Astrocyte (in vitro differentiated cells and primary cell): ENCODE measurements at regions not wholly inside any gene's neighbourhood (a gene's known extent, or its start where the extent isn't known, plus 50 kb on each side); places are given as distances from the start of the nearest gene placed in this dataset.

ENCODE experiments used
- DNase-seq: peaks from one replicate; pipeline ENCODE4 v3.0.0-alpha.2; 2010; ENCODE audit warnings: low read depth
- FAIRE-seq: peaks from 2 replicates; lab custom pipeline; 2011; peaks lifted over from hg19 to GRCh38; lab: Jason Lieb, UNC
- H2AFZ ChIP-seq: 2 replicates; pipeline ENCODE4 v1.6.0; 2012; ENCODE audit warnings: low read depth, low read length, inconsistent platforms
- H3K27ac ChIP-seq: 2 replicates; pipeline ENCODE4 v1.5.1; 2011; ENCODE audit warnings: low read depth, low read length, inconsistent platforms
- H3K27me3 ChIP-seq: 2 replicates; pipeline ENCODE4 v1.6.0; 2011; ENCODE audit warnings: low read length, inconsistent platforms; ENCODE audit not compliant: insufficient read depth
- H3K36me3 ChIP-seq: 2 replicates; pipeline ENCODE4 v1.5.1; 2011; ENCODE audit warnings: low read length, inconsistent platforms; ENCODE audit not compliant: insufficient read depth
- H3K4me1 ChIP-seq: 2 replicates; pipeline ENCODE4 v1.5.1; 2011; ENCODE audit warnings: low read length, inconsistent platforms; ENCODE audit not compliant: insufficient read depth
- H3K4me2 ChIP-seq: 2 replicates; pipeline ENCODE4 v1.6.0; 2012; ENCODE audit warnings: low read length, inconsistent platforms
- H3K4me3 ChIP-seq: 2 replicates; pipeline ENCODE4 v1.5.1; 2011; ENCODE audit warnings: low read depth, mild to moderate bottlenecking, low read length, inconsistent platforms; ENCODE audit not compliant: insufficient read depth
- H3K79me2 ChIP-seq: 2 replicates; pipeline ENCODE4 v1.6.0; 2012; ENCODE audit warnings: mild to moderate bottlenecking, low read length, inconsistent platforms; ENCODE audit not compliant: insufficient read depth
- H3K9ac ChIP-seq: 2 replicates; pipeline ENCODE4 v1.6.0; 2012; ENCODE audit warnings: mild to moderate bottlenecking, low read length, inconsistent platforms
- H3K9me3 ChIP-seq: 2 replicates; pipeline ENCODE4 v1.5.1; 2012; ENCODE audit warnings: low read depth, mild to moderate bottlenecking, low read length, inconsistent platforms; ENCODE audit not compliant: insufficient read depth
- H4K20me1 ChIP-seq: 2 replicates; pipeline ENCODE4 v1.6.0; 2012; ENCODE audit warnings: low read length, inconsistent platforms; ENCODE audit not compliant: insufficient read depth
- H3K27ac Mint-ChIP-seq: one replicate; pipeline ENCODE4 v1.8.0; 2021; ENCODE audit warnings: mild to moderate bottlenecking, mixed read lengths; ENCODE audit not compliant: unreplicated experiment
- H3K27me3 Mint-ChIP-seq: one replicate; pipeline ENCODE4 v1.8.0; 2021; ENCODE audit warnings: low read depth, mixed read lengths; ENCODE audit not compliant: unreplicated experiment
- H3K36me3 Mint-ChIP-seq: one replicate; pipeline ENCODE4 v1.8.0; 2021; ENCODE audit warnings: low read depth, mixed read lengths; ENCODE audit not compliant: unreplicated experiment
- H3K4me1 Mint-ChIP-seq: one replicate; pipeline ENCODE4 v1.8.0; 2021; ENCODE audit warnings: low read depth, mixed read lengths; ENCODE audit not compliant: unreplicated experiment
- H3K4me3 Mint-ChIP-seq: one replicate; pipeline ENCODE4 v1.8.0; 2021; ENCODE audit warnings: mild to moderate bottlenecking, moderate library complexity, mixed read lengths; ENCODE audit not compliant: unreplicated experiment
- H3K9me3 Mint-ChIP-seq: one replicate; pipeline ENCODE4 v1.8.0; 2021; ENCODE audit warnings: mild to moderate bottlenecking, mixed read lengths; ENCODE audit not compliant: unreplicated experiment
- EZH2 ChIP-seq: IDR thresholded peaks from 2 replicates; pipeline ENCODE4 v1.6.1; 2012; ENCODE audit warnings: mild to moderate bottlenecking, low read length, inconsistent platforms; ENCODE audit not compliant: insufficient read depth
- TF ChIP-seq, protein P1 (sequence below): IDR thresholded peaks from 2 replicates; pipeline ENCODE4 v1.5.1; 2011; ENCODE audit warnings: low read depth, mild to moderate bottlenecking, inconsistent platforms, low read length, moderate library complexity; ENCODE audit not compliant: insufficient read depth

- no peaks in the 10 kb centered on the region for H3K36me3 Mint-ChIP-seq
- no peak overlapping the region for H3K4me2 ChIP-seq
- DNase-seq (peak; percentile 21), FAIRE-seq (peak; percentile 34)
- H3K9me3 ChIP-seq, result no peaks in the 10 kb centered on the region
- H3K27ac ChIP-seq, result no peak overlapping the region
- no peaks in the 10 kb centered on the region for H3K79me2 ChIP-seq
- H2AFZ ChIP-seq, result no peak overlapping the region
- H3K36me3 ChIP-seq, result no peaks in the 10 kb centered on the region
- peaks cover 13% of the 10 kb centered on the region for H3K4me1 Mint-ChIP-seq
- H3K4me3 ChIP-seq, result no peak overlapping the region
- H3K9me3 Mint-ChIP-seq, result peaks cover 5% of the 10 kb centered on the region
- no peaks in the 10 kb centered on the region for H4K20me1 ChIP-seq
- H3K4me1 ChIP-seq, result no peaks in the 10 kb centered on the region
- TF ChIP-seq, protein P1, sequence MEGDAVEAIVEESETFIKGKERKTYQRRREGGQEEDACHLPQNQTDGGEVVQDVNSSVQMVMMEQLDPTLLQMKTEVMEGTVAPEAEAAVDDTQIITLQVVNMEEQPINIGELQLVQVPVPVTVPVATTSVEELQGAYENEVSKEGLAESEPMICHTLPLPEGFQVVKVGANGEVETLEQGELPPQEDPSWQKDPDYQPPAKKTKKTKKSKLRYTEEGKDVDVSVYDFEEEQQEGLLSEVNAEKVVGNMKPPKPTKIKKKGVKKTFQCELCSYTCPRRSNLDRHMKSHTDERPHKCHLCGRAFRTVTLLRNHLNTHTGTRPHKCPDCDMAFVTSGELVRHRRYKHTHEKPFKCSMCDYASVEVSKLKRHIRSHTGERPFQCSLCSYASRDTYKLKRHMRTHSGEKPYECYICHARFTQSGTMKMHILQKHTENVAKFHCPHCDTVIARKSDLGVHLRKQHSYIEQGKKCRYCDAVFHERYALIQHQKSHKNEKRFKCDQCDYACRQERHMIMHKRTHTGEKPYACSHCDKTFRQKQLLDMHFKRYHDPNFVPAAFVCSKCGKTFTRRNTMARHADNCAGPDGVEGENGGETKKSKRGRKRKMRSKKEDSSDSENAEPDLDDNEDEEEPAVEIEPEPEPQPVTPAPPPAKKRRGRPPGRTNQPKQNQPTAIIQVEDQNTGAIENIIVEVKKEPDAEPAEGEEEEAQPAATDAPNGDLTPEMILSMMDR, result no peak
- no peak for TF ChIP-seq EZH2
- peak overlapping the region; percentile 75 for H3K27ac Mint-ChIP-seq
- H3K27me3 ChIP-seq, result no peaks in the 10 kb centered on the region
- no peak overlapping the region for H3K4me3 Mint-ChIP-seq
- no peaks in the 10 kb centered on the region for H3K27me3 Mint-ChIP-seq
- no peak overlapping the region for H3K9ac ChIP-seq
Measured at GRCh38 chr10:91090761-91091529, 129.5 kb upstream of the PCGF5 start.

GRCh38 chr10:91091780-91092179 lies 128.7 kb upstream of the PCGF5 start:
- Histone ChIP-seq H3K4me2 (no peak overlapping the region), H3K27me3 (no peaks in the 10 kb centered on the region), H3K36me3 (no peaks in the 10 kb centered on the region), H2AFZ (no peak overlapping the region), H3K79me2 (no peaks in the 10 kb centered on the region), H3K27ac (no peak overlapping the region), H4K20me1 (no peaks in the 10 kb centered on the region), H3K9me3 (no peaks in the 10 kb centered on the region), H3K4me3 (no peak overlapping the region), H3K4me1 (no peaks in the 10 kb centered on the region), H3K9ac (no peak overlapping the region)
- Mint-ChIP-seq H3K4me3 (no peak overlapping the region), H3K27me3 (no peaks in the 10 kb centered on the region), H3K4me1 (peaks cover 13% of the 10 kb centered on the region), H3K27ac (no peak overlapping the region), H3K36me3 (peaks cover 2% of the 10 kb centered on the region), H3K9me3 (peaks cover 10% of the 10 kb centered on the region)
- FAIRE-seq (no peak), DNase-seq (no peak)
- TF ChIP-seq EZH2, result no peak

- Histone ChIP-seq H3K9ac (no peak overlapping the region), H3K4me2 (no peak overlapping the region), H4K20me1 (no peaks in the 10 kb centered on the region), H3K79me2 (no peaks in the 10 kb centered on the region), H3K4me1 (no peaks in the 10 kb centered on the region), H3K4me3 (no peak overlapping the region), H2AFZ (no peak overlapping the region), H3K9me3 (no peaks in the 10 kb centered on the region), H3K27me3 (no peaks in the 10 kb centered on the region), H3K36me3 (no peaks in the 10 kb centered on the region), H3K27ac (no peak overlapping the region)
- FAIRE-seq, result no peak
- Mint-ChIP-seq H3K36me3 (peaks cover 2% of the 10 kb centered on the region), H3K27me3 (no peaks in the 10 kb centered on the region), H3K4me3 (no peak overlapping the region), H3K4me1 (peaks cover 2% of the 10 kb centered on the region), H3K9me3 (peaks cover 14% of the 10 kb centered on the region), H3K27ac (no peak overlapping the region)
- no peak for TF ChIP-seq EZH2
- TF ChIP-seq, protein P1, result no peak
- DNase-seq, result no peak
Measured at GRCh38 chr10:91096274-91096673, 124.2 kb upstream of the PCGF5 start.
